ENCODE measurements at regions not wholly inside any gene's neighbourhood (a gene's known extent, or its start where the extent isn't known, plus 50 kb on each side); places are given as distances from the start of the nearest gene placed in this dataset.
"Not testable (repeated sequence)": the region's sequence is repeated elsewhere in the genome, so short reads cannot be mapped to it uniquely, and the experiment has no call there.

- not testable (repeated sequence) for DNase-seq (ENCODE audit: low read depth in 2 of 2, low spot score in 1 of 2)
Observed at GRCh38 chr16:29062235-29062634, 77.4 kb downstream of the LAT start.

GRCh38 chr16:29061467-29061921 lies 76.6 kb downstream of the LAT start:
- DNase-seq (ENCODE audit: low read depth in 2 of 2, low spot score in 1 of 2) = not testable (repeated sequence)

GRCh38 chr16:29060022-29060810 lies 75.4 kb downstream of the LAT start:
- not testable (repeated sequence) for DNase-seq (ENCODE audit: low read depth in 2 of 2, low spot score in 1 of 2)

GRCh38 chr16:29059575-29059974 lies 74.7 kb downstream of the LAT start:
- DNase-seq (ENCODE audit: low read depth in 2 of 2, low spot score in 1 of 2) = not testable (repeated sequence)
